ENCODE measurements at regions not wholly inside any gene's neighbourhood (a gene's known extent, or its start where the extent isn't known, plus 50 kb on each side); places are given as distances from the start of the nearest gene placed in this dataset.

- no peak for DNase-seq (ENCODE audit: low read depth in 2 of 2)
Measured at GRCh38 chr3:34374521-34374920, 576.1 kb downstream of the PDCD6IP start.

DNA sequence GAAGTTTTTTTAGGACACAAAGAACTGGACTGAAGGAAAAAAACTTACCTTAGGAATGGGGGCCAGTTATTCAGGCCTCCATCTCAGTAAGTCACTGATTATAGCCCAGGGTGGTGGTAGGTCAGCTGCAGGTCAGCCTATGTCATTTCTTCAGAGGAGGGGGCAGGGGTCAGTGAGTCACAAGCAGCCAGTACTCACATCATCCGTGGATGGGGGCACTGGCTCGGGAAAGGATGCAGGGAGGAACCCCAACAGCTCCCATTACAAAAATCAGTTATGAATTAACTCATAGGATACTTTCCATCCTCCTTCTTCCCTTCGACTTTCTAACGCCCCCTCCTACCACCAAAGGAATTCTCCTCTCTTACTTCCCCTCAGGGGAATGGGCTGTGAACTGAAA, 578.3 kb downstream of the PDCD6IP start:
- no peak for DNase-seq (ENCODE audit: low read depth in 2 of 2)

GRCh38 chr3:34377961-34378360, 579.5 kb downstream of the PDCD6IP start:
- no peak for DNase-seq (ENCODE audit: low read depth in 2 of 2)

GRCh38 chr3:34381243-34381642, 582.8 kb downstream of the PDCD6IP start:
- no peak for DNase-seq (ENCODE audit: low read depth in 2 of 2)

DNA sequence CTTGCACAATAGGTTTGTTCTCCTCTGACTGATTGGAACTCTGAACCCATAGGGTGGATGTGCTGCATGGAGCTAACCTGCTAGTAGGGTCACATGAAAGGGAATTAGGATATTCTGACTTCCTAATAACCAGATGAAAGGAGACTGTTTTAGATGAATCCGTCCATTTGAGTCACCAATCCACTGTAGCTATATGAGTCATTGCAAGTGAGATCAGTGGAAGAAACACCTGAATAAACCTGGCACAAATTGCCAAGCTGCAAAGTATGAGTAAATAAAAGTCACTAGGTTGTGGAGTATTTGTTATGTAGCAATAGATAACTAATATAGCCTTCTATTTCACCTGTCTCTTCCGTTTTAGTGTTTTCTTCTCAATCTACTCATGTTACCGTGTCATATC, 584.4 kb downstream of the PDCD6IP start:
- DNase-seq (ENCODE audit: low read depth in 2 of 2), result no peak

- no peak for DNase-seq (ENCODE audit: low read depth in 2 of 2)
Measured at GRCh38 chr3:34386309-34386708, 587.9 kb downstream of the PDCD6IP start.

DNA sequence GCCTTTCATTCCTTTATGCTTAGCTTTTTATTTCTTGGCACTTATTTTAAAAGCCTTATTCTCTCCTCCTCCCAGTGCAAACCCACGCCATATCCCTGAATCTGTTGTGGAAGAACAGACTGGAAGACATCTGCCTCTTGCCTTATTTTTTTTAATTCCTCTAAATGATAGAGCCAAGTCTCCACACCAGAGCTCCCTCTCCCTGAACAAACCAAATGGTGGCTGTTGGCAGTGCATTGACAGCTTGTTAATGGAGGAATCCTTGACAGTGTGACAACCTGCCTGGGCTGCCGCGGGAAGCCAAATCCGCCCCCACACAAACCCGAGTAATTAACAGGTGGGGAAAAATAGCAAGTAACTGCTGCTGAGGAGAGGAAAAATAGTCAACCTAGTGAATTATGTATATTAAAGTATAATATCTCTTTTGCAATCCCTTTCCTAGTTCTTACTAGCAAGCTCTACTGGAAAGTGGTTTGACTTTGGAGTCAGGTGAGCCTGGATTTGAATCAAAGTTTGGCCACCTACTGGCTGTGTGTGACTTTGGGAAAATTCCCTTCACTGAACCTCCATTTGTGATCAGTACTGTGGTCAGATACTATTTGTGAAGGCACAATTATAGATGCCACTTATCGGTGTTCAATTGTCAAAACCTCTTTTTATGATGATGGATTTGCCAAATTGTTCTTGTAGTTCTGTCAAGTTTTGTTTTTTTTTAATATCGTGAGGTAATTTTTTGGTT, 589.6 kb downstream of the PDCD6IP start:
- no peak for DNase-seq (ENCODE audit: low read depth in 2 of 2)

GRCh38 chr3:34388830-34389229, 590.4 kb downstream of the PDCD6IP start:
- DNase-seq (ENCODE audit: low read depth in 2 of 2), result no peak

GRCh38 chr3:34394978-34395748, 596.7 kb downstream of the PDCD6IP start:
- no peak for DNase-seq (ENCODE audit: low read depth in 2 of 2)

DNA sequence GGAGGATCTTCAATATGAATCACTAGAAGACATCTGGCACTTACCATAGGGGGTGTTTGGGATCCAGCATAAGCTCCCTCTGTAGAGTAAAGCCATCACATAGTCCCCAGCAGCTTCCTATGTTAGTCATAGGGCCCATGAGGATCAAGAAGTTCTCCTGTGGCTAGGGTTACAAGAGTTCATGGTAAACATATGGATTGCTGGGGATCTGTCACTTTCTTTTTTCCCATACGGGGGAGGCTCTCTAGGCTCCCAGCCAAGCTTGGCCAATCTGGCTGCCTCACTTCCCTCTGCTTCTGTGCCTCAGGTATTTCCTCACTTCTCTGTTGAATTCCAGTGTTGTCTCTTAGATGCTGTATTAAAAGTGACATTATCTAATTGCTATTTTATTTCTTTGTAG, 597.9 kb downstream of the PDCD6IP start:
- no peak for DNase-seq (ENCODE audit: low read depth in 2 of 2)

DNA sequence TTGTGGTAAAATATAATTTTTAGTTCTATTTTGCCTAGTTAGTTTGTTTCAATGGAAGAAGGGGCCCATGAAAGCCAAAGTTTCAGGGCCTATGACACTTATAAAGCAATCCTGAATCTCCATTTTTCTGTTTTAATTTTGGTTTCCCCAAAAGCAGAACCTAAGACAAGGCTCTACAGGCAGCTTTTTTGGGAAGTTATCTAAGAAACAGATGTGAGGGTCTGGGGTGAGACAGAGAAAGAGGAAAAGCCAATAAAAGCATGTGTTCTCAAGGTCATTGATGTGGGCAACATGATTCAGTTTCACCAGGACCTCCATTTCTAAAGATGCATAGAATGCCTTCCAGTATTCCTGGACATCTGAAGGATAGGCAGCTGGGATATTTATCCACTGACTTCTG, 598.5 kb downstream of the PDCD6IP start:
- no peak for DNase-seq (ENCODE audit: low read depth in 2 of 2)

DNA sequence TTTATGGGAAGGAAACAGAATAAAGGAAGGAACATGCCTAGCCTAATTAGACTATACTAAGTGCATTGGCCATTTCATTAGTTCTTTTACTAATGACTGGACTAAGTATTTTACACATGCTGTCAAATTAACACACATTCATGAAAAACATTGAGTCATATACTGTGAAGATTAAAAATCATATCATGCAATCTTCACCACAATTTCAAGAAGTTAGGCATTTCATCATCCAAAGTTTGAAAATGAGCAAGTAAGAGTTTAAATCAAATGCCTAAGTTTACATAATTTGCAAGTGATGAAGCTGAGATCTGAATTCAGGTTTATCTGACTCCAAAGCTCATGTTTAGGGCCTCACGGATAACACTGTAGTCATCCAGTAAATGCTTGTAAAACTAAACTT, 601.0 kb downstream of the PDCD6IP start:
- no peak for DNase-seq (ENCODE audit: low read depth in 2 of 2)

DNA sequence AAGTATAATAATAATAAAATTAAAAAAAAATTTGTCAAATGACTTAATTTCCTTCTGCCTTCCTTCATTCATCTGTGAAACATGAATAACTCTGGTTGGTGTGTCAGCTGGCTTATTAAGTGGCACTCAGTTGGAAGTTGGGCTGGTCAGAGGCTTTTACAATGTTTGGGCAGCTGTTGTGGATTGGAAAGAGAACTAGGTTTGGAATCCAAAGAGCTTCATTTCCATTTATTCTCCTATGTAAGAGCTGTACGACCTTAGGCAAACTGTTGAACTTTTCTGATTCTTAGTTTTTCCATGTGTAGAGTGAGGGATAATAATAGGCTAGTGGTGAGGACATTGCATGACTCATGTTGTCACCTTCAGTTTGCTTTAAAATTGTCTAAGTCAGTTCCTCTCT, 606.7 kb downstream of the PDCD6IP start:
- DNase-seq (ENCODE audit: low read depth in 2 of 2), result no peak

GRCh38 chr3:34407281-34407680, 608.9 kb downstream of the PDCD6IP start:
- DNase-seq (ENCODE audit: low read depth in 2 of 2), result no peak

- DNase-seq (ENCODE audit: low read depth in 2 of 2), result no peak
Measured at GRCh38 chr3:34408088-34408487, 609.7 kb downstream of the PDCD6IP start.

GRCh38 chr3:34411596-34411995, 613.2 kb downstream of the PDCD6IP start:
- no peak for DNase-seq (ENCODE audit: low read depth in 2 of 2)

- no peak for DNase-seq (ENCODE audit: low read depth in 2 of 2)
Measured at GRCh38 chr3:34419801-34420200, 621.4 kb downstream of the PDCD6IP start.

DNA sequence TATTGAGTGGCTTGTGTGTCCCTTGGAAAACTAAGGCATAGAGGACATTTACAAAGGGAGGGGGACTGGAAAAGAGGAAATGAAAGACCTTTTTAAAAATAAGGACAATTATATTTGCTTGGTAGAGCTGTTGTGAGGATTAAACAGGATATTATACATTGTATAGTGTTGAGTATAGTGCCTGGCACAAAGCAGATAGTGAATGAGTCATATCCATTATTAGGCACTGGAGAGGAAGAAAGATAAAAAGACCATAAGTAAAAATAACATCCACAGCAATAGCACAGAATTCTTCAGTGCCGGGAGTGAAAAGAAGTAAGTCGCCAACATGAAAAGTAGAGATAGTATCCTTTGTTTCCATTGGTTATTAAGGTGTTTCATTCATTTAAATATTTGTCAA, 623.3 kb downstream of the PDCD6IP start:
- no peak for DNase-seq (ENCODE audit: low read depth in 2 of 2)

GRCh38 chr3:34439796-34440195, 641.4 kb downstream of the PDCD6IP start:
- no peak for DNase-seq (ENCODE audit: low read depth in 2 of 2)

- DNase-seq (ENCODE audit: low read depth in 2 of 2), result no peak
Measured at GRCh38 chr3:34444137-34444536, 645.7 kb downstream of the PDCD6IP start.

DNA sequence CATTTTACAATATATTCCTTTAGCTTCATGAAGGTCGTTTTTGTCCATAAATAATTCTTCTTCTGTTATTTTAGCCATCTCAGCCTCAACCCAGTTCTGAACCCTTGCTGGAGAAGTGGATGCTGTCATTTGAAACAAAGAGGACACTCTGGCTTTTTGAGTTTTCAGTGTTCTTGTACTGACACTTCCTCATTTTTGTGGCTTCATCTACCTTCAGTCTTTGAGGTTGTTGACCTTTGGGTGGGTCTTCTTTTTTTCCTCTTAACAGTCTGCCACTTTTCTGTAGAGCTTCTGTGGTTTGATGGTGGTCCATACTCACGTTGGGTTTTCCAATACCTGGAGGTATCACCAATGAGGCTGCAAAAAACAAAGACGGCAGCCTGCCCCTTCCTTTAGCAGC, 650.9 kb downstream of the PDCD6IP start:
- no peak for DNase-seq (ENCODE audit: low read depth in 2 of 2)

DNA sequence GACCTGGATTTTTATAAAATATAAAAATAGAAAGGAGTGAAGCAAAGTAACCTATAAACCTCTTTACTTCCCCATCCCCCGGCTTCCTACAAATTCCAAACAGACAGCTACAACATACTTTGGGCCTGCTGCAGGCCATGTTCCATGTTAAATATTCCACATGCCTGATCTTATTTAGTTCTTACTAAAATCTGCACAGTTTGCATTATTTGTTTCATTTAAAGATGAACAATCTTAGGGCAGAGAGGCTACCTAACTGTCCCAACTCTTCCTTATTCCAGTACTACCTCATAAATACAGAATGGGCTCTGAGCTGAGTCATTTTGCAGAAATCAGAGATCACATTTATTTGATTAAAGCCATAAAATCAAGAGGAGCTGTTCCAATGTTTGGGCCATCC, 665.0 kb downstream of the PDCD6IP start:
- DNase-seq (ENCODE audit: low read depth in 2 of 2), result no peak

- DNase-seq (ENCODE audit: low read depth in 2 of 2), result no peak
Measured at GRCh38 chr3:34464646-34465045, 666.2 kb downstream of the PDCD6IP start.

Data from activated CD8-positive, alpha-beta memory T cell treated with anti-CD3 and anti-CD28 coated beads for 4 hours (primary cell).